KMS-11 (cell line): ENCODE measurements at regions not wholly inside any gene's neighbourhood (a gene's known extent, or its start where the extent isn't known, plus 50 kb on each side); places are given as distances from the start of the nearest gene placed in this dataset.

Source experiments
- H2AFZ ChIP-seq: fragments of 200-600 bp; sonication (generic); 2 replicates; pipeline ENCODE4 v1.6.1; 2016; ENCODE audit warnings: antibody characterized with exemption, mixed run types, low read depth
- H3K27ac ChIP-seq: fragments of 200-600 bp; sonication (generic); 2 replicates; pipeline ENCODE4 v1.6.1; 2016; ENCODE audit warnings: mild to moderate bottlenecking, mixed run types
- H3K27me3 ChIP-seq: fragments of 200-600 bp; sonication (generic); 2 replicates; pipeline ENCODE4 v1.6.1; 2017; ENCODE audit warnings: mild to moderate bottlenecking, low read depth, mixed run types, moderate library complexity; ENCODE audit not compliant: insufficient read depth
- H3K36me3 ChIP-seq: fragments of 200-600 bp; sonication (generic); 2 replicates; pipeline ENCODE4 v1.6.1; 2017; ENCODE audit warnings: mild to moderate bottlenecking, mixed run types; ENCODE audit not compliant: insufficient read depth
- H3K4me1 ChIP-seq: fragments of 200-600 bp; sonication (generic); 2 replicates; pipeline ENCODE4 v1.6.1; 2016; ENCODE audit warnings: mild to moderate bottlenecking, low read depth, mixed run types; ENCODE audit not compliant: poor library complexity, severe bottlenecking
- H3K4me2 ChIP-seq: fragments of 200-600 bp; sonication (generic); 2 replicates; pipeline ENCODE4 v1.7.0; 2016; ENCODE audit warnings: mild to moderate bottlenecking, mixed run types
- H3K4me3 ChIP-seq: fragments of 200-600 bp; sonication (generic); IDR thresholded peaks from 2 replicates; pipeline ENCODE4 v1.6.1; 2017; ENCODE audit warnings: low read depth, low read length, mixed read lengths; ENCODE audit not compliant: insufficient read depth
- H3K79me2 ChIP-seq: fragments of 200-600 bp; sonication (generic); 2 replicates; pipeline ENCODE4 v1.6.1; 2016; ENCODE audit warnings: low read depth, mixed run types; ENCODE audit not compliant: insufficient read depth
- H3K9ac ChIP-seq: fragments of 200-600 bp; sonication (generic); 2 replicates; pipeline ENCODE4 v1.6.1; 2016; ENCODE audit warnings: mild to moderate bottlenecking, mixed run types
- H4K20me1 ChIP-seq: fragments of 200-600 bp; sonication (generic); 2 replicates; pipeline ENCODE4 v1.6.1; 2016; ENCODE audit warnings: mild to moderate bottlenecking, mixed run types; ENCODE audit not compliant: insufficient read depth
- TF ChIP-seq, protein P1 (sequence below): fragments of 200-600 bp; sonication (generic); conservative IDR thresholded peaks from 2 replicates; pipeline ENCODE4 v1.6.1; 2017; ENCODE audit warnings: low read depth, mild to moderate bottlenecking, antibody characterized with exemption, low read length, moderate library complexity, mixed read lengths

DNA sequence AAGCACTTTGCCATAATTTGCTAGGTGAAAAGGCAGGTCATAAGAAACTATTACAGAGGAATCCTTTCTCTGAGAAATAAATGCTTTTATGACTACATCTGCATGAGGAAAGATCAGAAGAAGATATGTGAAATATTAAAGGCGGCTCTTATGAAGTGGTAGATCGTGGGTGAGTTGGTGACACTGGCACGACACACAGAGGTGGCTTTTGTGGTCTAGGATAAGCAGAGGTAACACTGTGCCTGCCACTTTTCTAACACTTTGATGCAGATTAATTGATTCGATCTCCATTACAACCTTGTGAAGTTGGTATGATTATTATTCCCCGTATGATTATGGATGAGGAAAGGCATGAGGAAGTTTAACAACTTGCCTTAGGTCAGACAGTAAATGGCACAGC is 60.0 kb upstream of the ELK3 start:
- H2AFZ ChIP-seq, result no peak overlapping the region
- H3K36me3 ChIP-seq, result no peaks in the 10 kb centered on the region
- H3K4me1 ChIP-seq, result no peaks in the 10 kb centered on the region
- H4K20me1 ChIP-seq, result no peaks in the 10 kb centered on the region
- H3K27ac ChIP-seq, result no peak overlapping the region
- no peak overlapping the region for H3K9ac ChIP-seq
- H3K79me2 ChIP-seq, result no peaks in the 10 kb centered on the region
- TF ChIP-seq, protein P1, sequence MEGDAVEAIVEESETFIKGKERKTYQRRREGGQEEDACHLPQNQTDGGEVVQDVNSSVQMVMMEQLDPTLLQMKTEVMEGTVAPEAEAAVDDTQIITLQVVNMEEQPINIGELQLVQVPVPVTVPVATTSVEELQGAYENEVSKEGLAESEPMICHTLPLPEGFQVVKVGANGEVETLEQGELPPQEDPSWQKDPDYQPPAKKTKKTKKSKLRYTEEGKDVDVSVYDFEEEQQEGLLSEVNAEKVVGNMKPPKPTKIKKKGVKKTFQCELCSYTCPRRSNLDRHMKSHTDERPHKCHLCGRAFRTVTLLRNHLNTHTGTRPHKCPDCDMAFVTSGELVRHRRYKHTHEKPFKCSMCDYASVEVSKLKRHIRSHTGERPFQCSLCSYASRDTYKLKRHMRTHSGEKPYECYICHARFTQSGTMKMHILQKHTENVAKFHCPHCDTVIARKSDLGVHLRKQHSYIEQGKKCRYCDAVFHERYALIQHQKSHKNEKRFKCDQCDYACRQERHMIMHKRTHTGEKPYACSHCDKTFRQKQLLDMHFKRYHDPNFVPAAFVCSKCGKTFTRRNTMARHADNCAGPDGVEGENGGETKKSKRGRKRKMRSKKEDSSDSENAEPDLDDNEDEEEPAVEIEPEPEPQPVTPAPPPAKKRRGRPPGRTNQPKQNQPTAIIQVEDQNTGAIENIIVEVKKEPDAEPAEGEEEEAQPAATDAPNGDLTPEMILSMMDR, result no peak
- no peaks in the 10 kb centered on the region for H3K27me3 ChIP-seq
- H3K4me2 ChIP-seq, result no peak overlapping the region
- H3K4me3 ChIP-seq, result no peak overlapping the region

DNA sequence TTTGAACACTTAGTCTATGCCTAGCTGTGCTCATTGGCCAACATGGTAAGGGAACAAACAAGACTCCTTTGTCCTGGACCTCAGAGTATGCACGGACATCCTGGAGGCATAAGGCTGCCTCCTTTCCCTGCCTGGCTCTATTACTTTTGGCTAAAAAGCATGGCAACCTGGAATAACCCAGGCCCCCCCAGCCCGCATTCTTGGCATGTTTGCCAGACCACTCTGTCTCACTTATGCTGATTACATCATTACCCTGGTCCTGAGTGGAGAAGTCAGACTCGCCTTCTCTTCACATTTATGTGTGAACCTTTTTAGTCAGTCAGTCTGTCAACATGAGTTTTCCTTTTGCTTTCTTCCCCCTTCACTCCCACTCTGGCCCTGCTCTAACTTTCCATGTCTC is 58.0 kb upstream of the ELK3 start:
- Histone ChIP-seq H3K9ac (no peak overlapping the region), H3K4me2 (no peak overlapping the region)
- TF ChIP-seq, protein P1, result no peak

DNA sequence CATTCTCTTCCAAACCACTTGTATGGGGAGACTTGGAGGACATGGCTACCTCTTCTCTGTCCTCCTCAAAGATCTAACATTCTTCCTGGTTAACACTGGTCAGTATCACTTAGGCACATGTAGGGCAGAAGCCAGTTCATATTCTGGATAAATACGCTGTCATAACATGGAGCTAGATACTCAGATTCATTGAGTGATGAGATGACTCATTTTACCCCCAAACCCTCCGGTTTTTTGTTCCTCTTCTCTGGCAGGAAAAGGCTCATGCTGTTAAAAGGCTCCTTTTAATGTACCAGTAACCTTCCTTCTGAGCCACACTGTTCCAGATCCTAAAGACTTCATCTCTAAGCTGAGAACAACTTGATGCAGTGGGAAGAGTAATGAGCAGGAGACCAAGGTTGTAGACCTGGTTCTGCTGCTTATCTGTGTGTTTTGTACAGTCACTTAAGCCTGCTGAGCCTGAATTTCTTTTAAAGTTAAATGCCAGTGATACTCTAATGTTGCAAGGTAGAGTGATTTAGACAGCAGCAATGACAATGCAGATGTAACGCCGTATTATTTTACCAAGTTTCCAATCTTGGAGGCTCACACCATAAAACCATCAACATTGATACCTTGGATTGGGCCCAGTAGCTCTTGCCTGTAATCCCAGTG is 57.3 kb upstream of the ELK3 start:
- TF ChIP-seq, protein P1, result no peak
- Histone ChIP-seq H3K79me2 (no peaks in the 10 kb centered on the region), H3K9ac (no peak overlapping the region), H3K36me3 (no peaks in the 10 kb centered on the region), H3K4me1 (no peaks in the 10 kb centered on the region), H3K4me3 (no peak overlapping the region), H2AFZ (no peak overlapping the region), H3K4me2 (no peak overlapping the region), H3K27me3 (no peaks in the 10 kb centered on the region), H4K20me1 (no peaks in the 10 kb centered on the region), H3K27ac (no peak overlapping the region)

More for the DNA sequence above, 58.0 kb upstream of the ELK3 start:
- no peak overlapping the region for H3K4me3 ChIP-seq
- H3K79me2 ChIP-seq, result no peaks in the 10 kb centered on the region
- H3K27ac ChIP-seq, result no peak overlapping the region
- H3K36me3 ChIP-seq, result no peaks in the 10 kb centered on the region
- no peaks in the 10 kb centered on the region for H3K27me3 ChIP-seq
- no peak overlapping the region for H2AFZ ChIP-seq
- H4K20me1 ChIP-seq, result no peaks in the 10 kb centered on the region
- no peaks in the 10 kb centered on the region for H3K4me1 ChIP-seq

DNA sequence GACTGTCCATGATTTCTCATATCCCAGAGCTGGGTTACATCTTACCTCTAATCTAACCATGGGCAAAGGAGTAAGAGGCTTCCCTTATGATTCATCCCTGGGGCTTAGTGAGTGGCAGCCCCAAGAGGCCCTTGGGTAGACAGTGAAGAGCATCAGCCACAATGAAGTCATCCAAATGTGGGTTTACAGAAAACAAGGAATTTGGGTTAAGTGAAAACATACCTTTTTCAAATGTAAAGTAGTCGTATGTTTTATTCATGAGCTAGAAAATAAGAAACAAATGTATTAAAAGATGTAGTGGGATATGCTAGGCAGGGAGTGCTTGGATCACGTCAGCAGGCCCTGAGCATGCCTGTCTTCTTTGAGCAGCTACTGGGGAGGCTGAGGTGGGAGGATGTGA is 54.0 kb upstream of the ELK3 start:
- Histone ChIP-seq H3K4me1 (no peaks in the 10 kb centered on the region), H3K27me3 (no peaks in the 10 kb centered on the region), H3K4me3 (no peak overlapping the region), H3K9ac (no peak overlapping the region), H2AFZ (no peak overlapping the region), H3K36me3 (no peaks in the 10 kb centered on the region), H3K79me2 (no peaks in the 10 kb centered on the region), H3K27ac (no peak overlapping the region), H3K4me2 (no peak overlapping the region), H4K20me1 (no peaks in the 10 kb centered on the region)
- TF ChIP-seq, protein P1, result no peak
